Right lung (tissue), 2 donors: ENCODE measurements at regions not wholly inside any gene's neighbourhood (a gene's known extent, or its start where the extent isn't known, plus 50 kb on each side); places are given as distances from the start of the nearest gene placed in this dataset.

Source experiments
- DNase-seq, 2 donors: peaks; one replicate each; pipeline ENCODE4 v3.0.0-alpha.2; 2013

DNA sequence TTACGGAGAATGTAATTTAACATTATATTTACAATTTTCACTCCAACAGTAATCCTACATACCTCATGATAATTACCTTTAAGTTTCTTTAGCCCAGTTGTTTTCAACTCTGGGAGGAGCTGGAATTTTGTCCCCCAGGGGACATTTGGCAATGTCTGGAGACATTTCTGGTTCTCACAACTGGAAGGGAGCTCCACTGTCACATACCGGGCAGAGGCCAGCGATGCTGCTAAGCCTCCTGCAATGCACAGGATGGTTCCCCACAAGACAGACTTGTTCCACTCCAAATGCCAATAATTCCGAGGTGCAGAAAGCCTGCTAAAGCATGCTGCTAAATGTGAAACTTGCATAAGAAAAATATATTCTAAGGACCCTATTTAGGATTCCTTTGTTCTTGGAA lies 251.1 kb upstream of the IRX5 start:
- DNase-seq: no peak

DNA sequence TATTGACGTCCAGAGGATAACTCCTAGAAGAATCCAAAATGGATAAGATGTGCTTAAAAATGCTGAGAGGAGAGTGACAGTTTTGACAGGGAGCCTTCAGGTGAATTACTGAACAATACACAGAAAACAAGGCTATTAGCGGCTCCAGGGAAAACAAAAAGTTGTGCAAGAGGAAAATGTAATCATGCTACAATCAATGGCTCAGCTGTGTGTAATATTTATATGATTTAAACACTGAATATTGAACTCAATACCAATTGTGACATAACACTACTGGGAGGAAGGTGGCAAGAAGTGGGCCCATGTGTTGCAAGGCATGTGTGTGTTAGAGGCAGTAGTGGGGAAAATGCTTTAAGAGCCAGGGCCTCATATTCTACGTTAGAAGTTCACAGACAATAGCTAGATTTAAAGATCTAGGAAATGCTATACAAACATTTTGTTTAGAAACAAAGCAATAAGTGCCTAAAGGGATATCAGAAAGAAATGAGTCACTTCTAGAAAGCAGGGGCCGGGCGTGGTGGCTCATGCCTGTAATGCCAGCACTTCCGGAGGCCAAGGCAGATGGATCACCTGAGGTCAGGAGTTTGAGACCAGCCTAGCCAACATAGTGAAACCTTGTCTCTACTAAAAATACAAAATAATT lies 253.2 kb upstream of the IRX5 start:
- no peak for DNase-seq

DNA sequence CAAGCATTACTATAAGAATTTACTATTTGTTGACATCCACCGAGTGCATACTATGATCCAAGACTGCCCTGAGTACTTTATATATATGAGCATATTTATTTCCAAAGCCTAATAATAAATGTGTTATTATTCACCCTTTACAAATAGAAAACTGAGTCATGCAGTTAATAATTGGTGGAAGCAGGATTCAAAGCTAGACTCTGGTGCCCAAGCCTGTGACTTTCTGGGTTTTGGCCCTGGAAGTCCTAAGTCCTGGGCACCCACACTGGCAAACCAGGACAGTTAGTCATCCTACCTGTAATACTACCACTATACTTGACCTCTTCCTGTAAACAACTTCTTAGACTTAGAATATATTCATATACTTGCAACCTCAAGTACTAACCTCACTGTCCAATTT lies 257.4 kb upstream of the IRX5 start:
- DNase-seq: no peak

DNA sequence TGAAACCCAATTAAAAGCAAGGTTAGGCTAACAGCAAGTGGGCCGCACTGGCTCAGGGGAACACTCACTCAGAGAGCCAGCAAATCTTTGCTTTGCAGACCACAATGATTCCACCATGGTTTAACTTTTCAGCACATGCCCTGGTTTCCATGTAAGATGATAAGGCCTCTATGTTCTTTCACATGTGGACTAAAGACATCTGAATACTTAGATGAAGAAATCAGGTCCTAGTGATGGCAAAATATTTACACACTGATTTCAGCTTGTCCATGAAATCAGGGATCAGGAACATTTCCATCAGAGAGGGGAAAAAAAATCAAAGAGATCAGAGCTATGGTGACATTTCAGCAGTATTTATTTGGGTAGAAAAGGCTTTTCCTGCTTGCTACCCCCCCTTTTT lies 258.2 kb upstream of the IRX5 start:
- DNase-seq: no peak

DNA sequence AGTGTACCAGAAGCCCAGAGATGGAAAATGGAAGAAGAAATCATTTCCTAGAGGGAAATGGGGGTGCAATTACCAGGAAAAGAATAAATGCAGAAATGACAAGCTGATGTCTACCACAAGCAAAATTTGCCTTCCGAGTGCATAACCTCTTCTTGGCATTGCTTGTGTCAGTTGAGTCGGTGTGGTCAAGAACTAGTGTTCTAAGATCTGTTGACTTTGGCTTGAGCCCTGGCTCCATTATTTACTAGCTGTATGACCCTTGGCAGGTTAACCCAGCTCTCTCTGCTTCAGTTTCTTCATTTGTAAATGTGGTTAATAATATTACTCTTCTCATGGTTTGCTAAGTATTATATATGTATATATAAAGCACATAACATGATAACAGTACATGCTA lies 273.0 kb upstream of the IRX5 start:
- DNase-seq: no peak

DNA sequence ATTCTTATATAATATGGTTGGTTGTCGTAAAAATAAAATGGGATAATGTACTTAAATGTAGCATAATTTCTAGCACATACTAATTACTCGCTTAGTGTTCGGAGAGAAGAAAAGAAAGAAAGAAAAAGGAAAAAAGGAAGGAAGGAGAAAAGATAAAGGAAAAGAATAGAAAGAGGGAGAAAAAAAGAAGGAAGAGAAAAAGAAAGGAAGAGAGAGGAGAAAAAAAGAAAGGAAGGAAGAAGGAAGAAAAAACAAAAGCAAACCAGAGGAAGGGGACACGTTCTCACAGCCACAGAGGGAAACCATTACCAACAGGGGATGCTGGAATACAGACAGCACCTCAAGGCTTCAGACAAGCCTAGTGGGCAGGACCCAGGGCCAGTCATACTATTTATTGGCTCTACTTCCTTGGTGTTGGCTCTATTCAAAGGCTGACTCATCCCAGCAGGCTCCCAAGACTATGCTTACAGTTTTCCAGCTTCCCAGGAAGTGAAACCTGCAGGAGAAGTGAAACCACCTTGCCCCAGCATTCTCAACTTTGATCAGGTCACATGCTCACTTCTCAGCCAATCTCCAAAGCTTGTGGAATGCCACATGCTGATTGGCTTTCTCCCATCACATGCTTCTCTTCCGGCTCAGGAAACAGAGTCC lies 273.5 kb upstream of the IRX5 start:
- DNase-seq: no peak

DNA sequence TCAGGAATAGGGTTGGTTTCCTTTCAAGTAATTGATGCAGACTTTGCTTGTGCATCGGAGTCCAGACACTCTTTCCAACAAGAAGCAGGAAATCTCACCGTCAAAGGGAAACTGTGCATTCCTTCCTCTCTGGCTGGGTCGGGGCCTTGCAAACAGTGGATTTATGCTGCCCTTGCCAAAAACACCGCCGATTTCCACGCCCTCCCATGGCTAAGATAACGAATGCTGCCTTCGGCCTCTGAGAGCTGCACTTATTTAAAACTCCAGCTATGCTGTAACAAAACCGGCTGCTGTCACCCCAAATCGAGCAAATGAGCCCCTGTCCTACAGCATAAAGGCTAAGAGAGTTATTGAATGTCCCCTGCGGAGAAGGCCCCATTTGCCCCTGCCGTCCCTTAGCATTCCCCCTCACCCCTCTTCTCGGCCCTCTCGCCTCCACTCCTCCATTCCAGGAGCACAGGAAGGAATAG lies 275.5 kb upstream of the IRX5 start:
- DNase-seq: peak in 1 of 2 donors; percentile 35

DNA sequence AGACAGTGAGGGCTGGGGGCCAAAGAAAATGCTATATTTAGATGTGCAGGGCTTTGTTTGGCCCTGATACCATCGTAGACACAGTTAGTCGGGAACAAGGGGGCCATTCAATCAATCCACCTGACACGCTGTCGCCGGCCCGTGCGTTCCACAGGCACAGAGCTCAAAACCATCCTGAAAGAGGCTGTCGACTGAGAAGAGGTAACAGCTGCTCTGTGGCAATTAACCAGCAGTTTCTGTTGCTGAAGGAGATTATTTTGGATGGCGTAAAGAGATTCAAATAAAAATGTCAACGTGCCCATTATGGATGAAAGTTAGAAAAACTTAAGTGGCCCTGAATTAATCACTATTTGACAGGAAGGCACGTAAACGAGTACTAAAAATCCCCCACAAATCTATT lies 276.2 kb upstream of the IRX5 start:
- DNase-seq: no peak

DNA sequence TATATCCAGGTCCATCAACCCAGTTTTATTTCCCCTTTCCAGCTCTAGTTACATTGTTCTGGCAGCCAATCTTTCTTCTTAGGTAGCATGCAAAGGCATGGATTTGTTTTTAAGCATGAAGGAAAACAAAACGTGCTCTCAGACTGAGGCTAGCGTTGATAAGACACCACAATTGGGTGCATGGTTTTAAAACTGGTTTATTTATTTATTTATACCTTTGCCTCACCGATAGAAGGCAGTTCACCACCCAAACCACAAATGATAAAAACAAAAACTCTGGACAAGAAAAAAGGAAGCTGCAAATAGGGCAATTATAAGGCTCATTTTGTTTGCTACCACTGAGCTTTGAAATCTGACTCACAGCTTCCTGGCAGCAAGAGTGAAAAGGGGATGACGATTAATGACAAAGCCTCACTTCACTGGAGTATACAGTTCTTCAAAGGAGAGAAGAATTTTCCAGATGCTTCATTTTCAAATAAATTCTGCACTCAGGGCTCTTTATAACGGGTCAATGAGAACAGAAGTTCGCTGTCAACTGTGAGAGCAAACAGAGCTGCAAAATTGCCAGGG lies 278.4 kb upstream of the IRX5 start:
- no peak for DNase-seq

DNA sequence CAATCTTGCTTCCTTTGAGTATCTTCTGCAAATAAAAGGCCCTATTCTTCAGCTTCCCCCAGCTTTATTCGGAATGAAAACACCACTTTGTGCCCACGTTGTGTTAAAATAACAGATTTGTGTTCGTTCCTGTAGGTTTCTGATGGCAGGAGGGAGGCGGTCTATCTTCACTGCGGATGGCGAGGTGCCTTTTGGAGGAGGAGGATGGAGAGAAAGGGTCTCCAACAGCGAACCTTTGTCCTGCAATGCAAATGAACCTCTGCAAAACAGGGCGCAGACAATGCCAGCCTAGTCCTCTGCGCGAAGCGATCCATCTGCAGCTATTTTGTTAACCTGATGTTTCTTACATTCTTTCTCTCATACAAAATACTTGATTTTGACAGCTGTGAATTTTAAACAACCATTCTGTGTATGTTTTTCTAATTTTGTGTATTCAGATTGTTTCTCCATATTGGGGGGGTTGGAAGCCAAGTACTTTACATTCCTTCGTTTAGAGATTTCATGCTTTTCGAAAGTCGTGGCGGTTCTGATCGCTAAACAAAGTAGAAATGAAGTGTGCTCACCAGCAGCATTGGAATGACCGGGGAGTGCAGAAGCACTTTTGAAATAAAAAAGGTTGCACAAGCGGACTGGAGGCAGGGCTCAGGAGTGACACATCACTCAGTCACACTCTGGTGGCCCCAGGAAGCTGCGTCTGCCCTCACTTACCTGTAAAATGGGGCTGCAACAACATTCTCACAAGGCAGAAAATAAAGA lies 279.0 kb upstream of the IRX5 start:
- DNase-seq: no peak

DNA sequence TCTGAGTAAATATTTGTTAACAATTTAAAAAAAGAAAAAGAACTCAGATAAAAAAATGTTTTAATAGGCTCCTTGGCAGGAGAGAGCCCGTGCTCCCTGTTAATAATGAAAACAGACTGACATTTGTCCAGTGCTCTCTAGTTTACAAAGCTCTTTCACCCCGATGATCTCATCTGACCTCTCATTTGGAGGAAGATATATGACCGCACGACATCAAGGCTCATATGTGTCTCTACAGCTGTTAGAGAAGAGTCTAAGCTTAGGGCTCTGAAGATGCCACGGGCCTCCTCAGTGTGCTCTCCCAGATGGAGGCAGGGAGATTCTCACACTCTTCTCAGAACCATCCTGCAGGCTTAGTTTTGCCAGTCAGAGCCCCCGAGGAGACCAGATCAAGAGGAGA lies 280.8 kb upstream of the IRX5 start:
- DNase-seq: no peak

DNA sequence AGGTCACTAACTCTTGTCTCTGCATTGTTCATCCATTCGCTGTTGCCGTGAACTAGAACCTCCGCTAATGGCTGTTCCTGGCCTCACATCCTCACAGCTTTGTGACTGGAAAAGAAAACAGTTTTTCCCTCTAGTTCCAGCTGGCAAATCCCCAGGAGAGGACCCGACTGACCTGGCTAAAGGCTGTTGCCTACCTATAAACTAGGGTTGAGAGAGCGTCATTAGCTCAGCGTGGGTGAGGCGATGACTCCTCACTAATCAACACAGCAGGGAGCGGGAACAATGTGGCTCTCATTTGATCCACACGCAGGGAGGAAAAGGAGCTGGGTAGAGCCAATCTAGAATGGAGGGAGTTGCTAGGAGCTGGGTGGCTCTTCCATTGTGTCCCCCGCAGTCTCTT lies 282.1 kb upstream of the IRX5 start:
- no peak for DNase-seq

DNA sequence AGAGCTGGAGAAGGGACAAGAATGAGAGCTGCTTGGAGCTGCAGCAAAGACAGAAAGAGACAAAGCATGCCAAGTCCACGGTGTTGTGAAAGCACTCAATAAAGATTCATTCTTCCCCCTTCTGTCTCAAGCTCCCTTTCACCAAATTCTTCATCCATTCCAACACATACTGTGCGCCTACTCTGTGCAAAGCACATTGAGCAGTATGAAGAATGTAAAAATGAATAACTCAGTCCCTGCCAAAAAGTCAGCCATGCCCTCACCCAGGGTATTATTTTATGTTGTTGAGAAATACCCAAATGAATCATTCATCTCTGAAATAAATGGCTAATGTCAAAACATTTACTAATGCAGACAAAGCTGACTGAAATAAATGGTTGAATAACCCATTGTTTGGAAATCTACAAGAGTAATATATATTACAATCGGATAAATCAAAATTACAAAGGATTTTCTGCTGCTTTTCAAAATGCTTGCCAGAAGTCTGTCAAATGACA lies 282.9 kb upstream of the IRX5 start:
- DNase-seq: no peak

DNA sequence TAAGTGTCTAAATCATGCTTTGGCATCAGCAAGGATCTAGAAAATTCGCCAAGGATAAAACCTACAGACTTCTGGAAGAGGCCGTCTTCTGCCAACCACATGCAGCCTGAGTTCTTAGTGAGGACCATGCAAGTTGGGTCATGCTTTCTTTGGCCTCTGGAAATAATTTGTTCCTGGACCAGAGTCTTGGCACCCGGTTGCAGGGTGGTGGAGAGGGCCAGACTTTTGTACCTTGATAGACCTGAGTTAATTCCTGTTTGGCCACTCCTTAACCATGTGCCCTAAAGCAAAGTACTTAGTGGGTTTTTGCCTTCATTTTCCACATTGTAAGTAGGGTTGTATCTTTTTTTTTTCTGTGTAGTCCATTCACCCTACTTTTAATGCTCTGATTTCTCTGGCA lies 283.4 kb upstream of the IRX5 start:
- no peak for DNase-seq

DNA sequence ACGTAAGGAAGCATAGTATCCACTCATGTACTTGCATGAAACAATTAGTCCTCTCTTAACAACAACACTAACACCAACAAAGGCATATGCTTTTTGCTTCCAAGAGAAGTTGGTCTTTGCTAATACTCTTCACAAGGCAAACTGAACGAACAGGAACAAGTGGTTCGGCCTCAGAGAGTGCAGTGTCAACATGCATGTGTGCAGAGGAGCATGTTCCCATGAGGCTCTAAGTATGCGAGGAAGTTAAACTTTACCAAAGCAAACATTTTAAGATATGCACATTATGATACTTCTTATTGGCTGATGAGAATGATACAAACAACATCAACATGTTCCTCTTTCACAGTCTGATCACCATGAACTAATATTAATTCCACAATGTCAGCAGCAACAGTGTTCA lies 285.3 kb upstream of the IRX5 start:
- DNase-seq: peak in 1 of 2 donors; percentile 41

DNA sequence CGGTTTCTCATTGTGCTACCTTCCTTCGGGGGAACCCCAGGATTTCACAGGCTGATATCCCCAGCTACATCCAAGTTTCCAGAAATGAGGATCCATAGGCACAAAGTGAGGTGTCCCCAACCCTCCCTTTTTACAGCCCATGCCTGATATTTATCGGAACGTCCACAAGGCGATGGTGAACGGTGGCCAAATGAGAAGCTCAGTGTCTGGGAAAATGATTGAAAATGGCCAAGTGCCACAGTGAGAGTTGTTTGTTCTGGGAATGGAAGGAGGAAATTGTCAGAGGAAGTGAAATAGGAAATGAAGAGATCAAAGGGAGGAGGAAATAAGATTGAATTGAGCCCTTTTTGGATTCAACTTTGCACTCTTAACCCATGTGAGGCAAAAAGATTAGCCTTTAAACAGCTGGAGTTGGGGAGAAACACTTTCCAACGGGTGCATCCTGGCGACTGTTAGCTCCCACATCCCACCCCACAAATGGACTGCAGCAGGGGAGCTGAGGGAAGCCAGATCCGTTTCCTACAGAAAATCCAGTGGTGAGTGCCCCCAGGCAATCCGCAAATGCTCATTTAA lies 294.4 kb upstream of the IRX5 start:
- DNase-seq: no peak

DNA sequence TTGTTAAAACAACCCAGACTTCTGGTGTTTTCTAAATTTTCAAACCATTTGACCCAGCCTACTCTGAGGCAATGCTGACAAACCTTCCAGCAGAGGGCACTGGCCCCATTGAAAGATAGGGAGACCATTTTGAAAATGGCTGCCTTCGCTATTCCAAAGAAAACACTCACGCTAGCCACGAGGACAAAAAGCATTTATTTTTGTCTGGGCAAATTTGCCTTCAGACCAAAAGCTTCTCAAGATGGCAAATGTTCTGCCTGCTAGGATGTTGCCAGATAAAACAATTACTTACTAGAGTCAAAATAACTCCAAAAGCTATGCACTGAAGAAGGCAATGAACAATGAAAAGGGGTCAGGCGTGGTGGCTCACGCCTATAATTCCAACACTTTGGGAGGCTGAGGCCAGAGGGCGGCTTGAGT lies 296.7 kb upstream of the IRX5 start:
- DNase-seq: no peak

DNA sequence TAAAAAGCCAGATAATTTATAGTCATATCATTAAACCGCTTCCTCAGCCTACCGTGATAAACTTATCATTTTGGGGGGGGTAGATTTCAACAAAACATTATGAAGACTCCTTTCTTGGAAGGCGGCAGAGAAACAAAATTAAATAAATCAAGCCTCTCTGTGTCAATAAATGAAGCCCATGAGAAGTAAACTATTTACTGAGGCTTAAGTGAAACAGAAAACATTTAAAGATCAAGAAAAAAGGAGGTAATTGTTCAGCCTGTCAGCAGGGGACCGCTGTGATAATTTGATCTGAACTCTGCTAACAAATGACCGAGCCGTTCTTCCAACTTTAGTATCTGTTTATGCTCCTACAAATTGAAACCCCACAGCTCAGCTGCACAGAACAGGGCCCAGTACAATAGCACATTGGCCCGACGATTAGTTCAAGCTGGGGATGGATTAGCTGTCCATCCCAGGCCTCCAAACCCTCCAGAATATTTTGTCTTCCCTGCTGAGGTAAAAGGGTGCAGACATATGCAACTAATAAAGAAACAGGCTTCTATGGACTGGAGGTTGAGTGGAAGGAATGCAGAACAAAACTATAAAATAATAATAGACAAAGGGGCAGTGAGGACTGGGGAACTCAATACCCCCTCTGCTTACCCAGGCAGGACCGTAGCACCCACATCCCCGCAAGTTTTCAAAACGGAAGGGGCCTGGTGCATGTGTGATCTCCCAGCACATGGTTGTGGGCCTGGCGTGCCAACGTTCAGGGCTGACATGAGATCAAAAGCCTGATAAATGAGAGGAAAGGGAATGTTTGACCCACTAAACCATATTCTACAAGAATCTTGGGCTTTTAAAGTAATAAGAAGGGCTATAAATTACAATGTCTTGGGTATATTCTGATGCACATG lies 298.1 kb upstream of the IRX5 start:
- DNase-seq: no peak

DNA sequence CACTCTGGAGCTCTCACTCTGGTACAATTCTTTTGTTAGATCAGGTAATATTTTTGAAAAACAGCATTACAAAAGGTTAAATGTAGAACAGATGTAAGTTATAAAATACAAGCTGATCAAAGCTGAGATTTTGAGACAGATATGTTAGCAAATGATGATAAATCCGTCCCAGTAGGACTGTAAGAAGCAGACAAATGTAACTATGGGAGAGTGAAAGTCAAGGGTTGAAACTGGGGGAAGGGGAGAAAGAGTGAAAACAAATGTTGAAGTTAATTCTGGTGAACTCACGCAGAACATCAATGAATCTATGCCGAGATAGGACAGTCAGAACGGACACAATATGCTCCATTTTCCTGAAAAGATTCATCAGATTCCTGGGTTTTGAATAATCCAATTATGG lies 298.9 kb upstream of the IRX5 start:
- DNase-seq: no peak

DNA sequence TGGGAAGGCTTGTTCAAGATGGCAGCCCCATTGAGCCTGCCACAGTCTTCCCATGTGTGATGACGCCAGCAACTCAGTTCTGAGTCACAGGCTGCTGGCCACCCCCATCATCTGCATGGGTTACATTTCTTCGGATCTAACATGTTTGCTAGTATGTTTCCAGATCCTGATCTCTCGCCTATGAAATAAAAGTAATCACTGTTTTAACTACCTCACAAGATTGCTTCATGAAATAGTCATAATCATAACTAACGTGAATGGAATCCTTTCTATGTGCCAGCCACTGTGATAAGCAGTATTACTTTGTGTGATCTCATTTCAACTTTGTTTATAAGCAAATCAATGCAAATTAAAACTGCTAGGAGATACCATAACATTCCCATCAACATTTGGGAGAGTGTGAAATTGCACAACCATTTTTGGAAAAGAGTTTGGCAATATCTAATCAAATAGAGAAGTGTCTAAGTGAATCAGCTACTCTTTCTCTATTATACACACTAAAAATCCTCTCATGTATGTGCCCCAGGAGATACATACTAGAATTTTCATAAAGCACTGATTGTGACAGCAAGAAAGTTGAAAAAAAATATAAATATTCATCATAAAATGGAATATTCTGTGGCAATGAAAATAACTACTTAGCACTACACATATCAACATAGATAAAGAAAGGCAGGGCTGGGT lies 300.2 kb upstream of the IRX5 start:
- DNase-seq: no peak
